Panc1 (cell line): ENCODE measurements at regions not wholly inside any gene's neighbourhood (a gene's known extent, or its start where the extent isn't known, plus 50 kb on each side); places are given as distances from the start of the nearest gene placed in this dataset.
A peak's percentile ranks its signal among the peaks of the same experiment; 100 is the strongest.

Experiments
- ATAC-seq: fragments of 200-7000 bp; cut with Tn5 transposase; 2 replicates; pipeline ENCODE4 v1.9.1; 2020; ENCODE audit warnings: mild to moderate bottlenecking, moderate library complexity
- BruUV-seq: library from RNA; stranded (reverse); fragments of 400-500 nt; replicated peaks from 2 replicates; lab custom pipeline; 2021; lab: Mats Ljungman, UMichigan
- CTCF ChIA-PET: fragments of 300-600 bp; sonication (Branson Sonifier 250); formaldehyde crosslinking; loops from one replicate; lab custom pipeline; 2022; ENCODE audit warnings: antibody characterized with exemption; lab: Charles Lee
- POLR2A ChIA-PET: fragments of 300-600 bp; sonication (Branson Sonifier 250); formaldehyde crosslinking; loops from one replicate; lab custom pipeline; 2022; ENCODE audit warnings: antibody characterized with exemption; lab: Charles Lee
- DNase-seq: peaks from one replicate; pipeline ENCODE4 v3.0.0-alpha.2; 2010; ENCODE audit warnings: low read depth, low spot score
- H3K27ac ChIP-seq: 2 replicates; pipeline ENCODE4 v1.5.1; 2011; ENCODE audit warnings: mild to moderate bottlenecking, low read length, inconsistent platforms
- H3K27me3 ChIP-seq: fragments of 200-500 bp; sonication (Bioruptor generic); 2 replicates; pipeline ENCODE4 v1.6.0; 2014; ENCODE audit warnings: low read length, inconsistent platforms; ENCODE audit not compliant: control insufficient read depth, insufficient read depth
- H3K36me3 ChIP-seq: fragments of 200-500 bp; sonication (Bioruptor generic); 2 replicates; pipeline ENCODE4 v1.5.1; 2014; ENCODE audit warnings: inconsistent platforms, mild to moderate bottlenecking, low read length, moderate library complexity; ENCODE audit not compliant: control insufficient read depth, insufficient read depth
- H3K4me1 ChIP-seq: 2 replicates; pipeline ENCODE4 v1.5.1; 2011; ENCODE audit warnings: inconsistent platforms, mild to moderate bottlenecking, low read length, moderate library complexity; ENCODE audit not compliant: control insufficient read depth, insufficient read depth
- H3K4me3 ChIP-seq, 2 experiments: 2 replicates each; pipeline ENCODE4 v1.5.1; 2011 to 2012; ENCODE audit warnings: low read depth in 2 of 2, low read length in 2 of 2, mild to moderate bottlenecking in 2 of 2, inconsistent platforms in 1 of 2, moderate library complexity in 1 of 2
- H3K9me3 ChIP-seq: fragments of 200-500 bp; sonication (Bioruptor generic); 2 replicates; pipeline ENCODE4 v1.5.1; 2014; ENCODE audit warnings: low read depth, mild to moderate bottlenecking, inconsistent platforms, low read length, moderate library complexity; ENCODE audit not compliant: control insufficient read depth, insufficient read depth
- CTCF ChIP-seq: fragments of 450-650 bp; IDR thresholded peaks from 2 replicates; pipeline ENCODE4 v1.5.1; 2017; ENCODE audit warnings: mild to moderate bottlenecking
- POLR2AphosphoS5 ChIP-seq: IDR thresholded peaks from 2 replicates; pipeline ENCODE4 v1.6.1; 2012; ENCODE audit warnings: mild to moderate bottlenecking, low read depth, low read length, moderate library complexity
- SIN3A ChIP-seq: IDR thresholded peaks from 2 replicates; pipeline ENCODE4 v1.6.1; 2012; ENCODE audit warnings: low read depth, mild to moderate bottlenecking, low read length, moderate library complexity, borderline replicate concordance; ENCODE audit not compliant: insufficient read depth
- TCF7L2 ChIP-seq: IDR thresholded peaks from 2 replicates; pipeline ENCODE4 v1.6.1; 2011; ENCODE audit warnings: mild to moderate bottlenecking, low read depth, low read length, inconsistent platforms
- in situ Hi-C: cut with HindIII; loops from 2 replicates; pipeline ENCODE4 v1.10.0; 2016; ENCODE audit warnings: low sequenced_read_pairs, low pct_unique_long_range_greater_than_20kb
- intact Hi-C: fragments of 100-400 bp; cut with micrococcal nuclease; formaldehyde crosslinking; loops from one replicate; pipeline ENCODE4 v1.10.0; 2022; ENCODE audit not compliant: unreplicated experiment
- TF ChIP-seq, protein P1 (sequence below), 2 experiments: IDR thresholded peaks; 2 replicates each; pipeline ENCODE4 v1.6.1; 2011 to 2012; ENCODE audit warnings: low read depth in 2 of 2, control low read depth in 1 of 2, low read length in 1 of 2, mild to moderate bottlenecking in 1 of 2, moderate library complexity in 1 of 2; ENCODE audit not compliant: insufficient read depth in 1 of 2

- intact Hi-C loops: loop anchor here (5.0 to 10.0 kb wide), 2 partner anchors 236 to 344 kb away; no protein-coding TSS in a partner anchor
- ATAC-seq (no peak), DNase-seq (no peak)
- BruUV-seq: no TSS peak
- no peaks in the 10 kb centered on the region for H3K36me3 ChIP-seq
- CTCF ChIA-PET: no interaction called here
- no peak overlapping the region for H3K4me3 ChIP-seq
- no peak overlapping the region for H3K27ac ChIP-seq
- H3K9me3 ChIP-seq: no peaks in the 10 kb centered on the region
- in situ Hi-C loops: loop anchor here (25.0 kb wide), 1 partner anchor 321 kb away; no protein-coding TSS in a partner anchor
- no peaks in the 10 kb centered on the region for H3K4me1 ChIP-seq
- no peaks in the 10 kb centered on the region for H3K27me3 ChIP-seq
- POLR2A ChIA-PET: no interaction called here
- TF ChIP-seq, protein P1, sequence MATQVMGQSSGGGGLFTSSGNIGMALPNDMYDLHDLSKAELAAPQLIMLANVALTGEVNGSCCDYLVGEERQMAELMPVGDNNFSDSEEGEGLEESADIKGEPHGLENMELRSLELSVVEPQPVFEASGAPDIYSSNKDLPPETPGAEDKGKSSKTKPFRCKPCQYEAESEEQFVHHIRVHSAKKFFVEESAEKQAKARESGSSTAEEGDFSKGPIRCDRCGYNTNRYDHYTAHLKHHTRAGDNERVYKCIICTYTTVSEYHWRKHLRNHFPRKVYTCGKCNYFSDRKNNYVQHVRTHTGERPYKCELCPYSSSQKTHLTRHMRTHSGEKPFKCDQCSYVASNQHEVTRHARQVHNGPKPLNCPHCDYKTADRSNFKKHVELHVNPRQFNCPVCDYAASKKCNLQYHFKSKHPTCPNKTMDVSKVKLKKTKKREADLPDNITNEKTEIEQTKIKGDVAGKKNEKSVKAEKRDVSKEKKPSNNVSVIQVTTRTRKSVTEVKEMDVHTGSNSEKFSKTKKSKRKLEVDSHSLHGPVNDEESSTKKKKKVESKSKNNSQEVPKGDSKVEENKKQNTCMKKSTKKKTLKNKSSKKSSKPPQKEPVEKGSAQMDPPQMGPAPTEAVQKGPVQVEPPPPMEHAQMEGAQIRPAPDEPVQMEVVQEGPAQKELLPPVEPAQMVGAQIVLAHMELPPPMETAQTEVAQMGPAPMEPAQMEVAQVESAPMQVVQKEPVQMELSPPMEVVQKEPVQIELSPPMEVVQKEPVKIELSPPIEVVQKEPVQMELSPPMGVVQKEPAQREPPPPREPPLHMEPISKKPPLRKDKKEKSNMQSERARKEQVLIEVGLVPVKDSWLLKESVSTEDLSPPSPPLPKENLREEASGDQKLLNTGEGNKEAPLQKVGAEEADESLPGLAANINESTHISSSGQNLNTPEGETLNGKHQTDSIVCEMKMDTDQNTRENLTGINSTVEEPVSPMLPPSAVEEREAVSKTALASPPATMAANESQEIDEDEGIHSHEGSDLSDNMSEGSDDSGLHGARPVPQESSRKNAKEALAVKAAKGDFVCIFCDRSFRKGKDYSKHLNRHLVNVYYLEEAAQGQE (IDR thresholded peaks at IDR 0.05; ENCODE audit: insufficient read depth in 1 of 2, low read depth in 2 of 2, low read length in 1 of 2): no peak
- no peak for TF ChIP-seq SIN3A
- no peak for TF ChIP-seq TCF7L2
- no peak for TF ChIP-seq CTCF
- no peak for TF ChIP-seq POLR2AphosphoS5
Observed at GRCh38 chr13:62358646-62358932, 942.9 kb upstream of the PCDH20 start.

- no peak overlapping the region for H3K4me3 ChIP-seq
- H3K36me3 ChIP-seq: no peaks in the 10 kb centered on the region
- intact Hi-C loops (loop anchor here (2.0 to 10.0 kb wide), 3 partner anchors 37 to 343 kb away; no protein-coding TSS in a partner anchor), in situ Hi-C loops (loop anchor here (25.0 kb wide), 1 partner anchor 321 kb away; no protein-coding TSS in a partner anchor)
- peak; percentile 77; the same call in 1 of the 2 replicates for ATAC-seq
- no peak overlapping the region for H3K27ac ChIP-seq
- peak; percentile 62 for TF ChIP-seq CTCF
- TF ChIP-seq TCF7L2: no peak
- BruUV-seq: no TSS peak
- ChIA-PET CTCF (interaction anchor here (0.7 kb wide), 1 partner anchor 38 kb away, joined by 7 read pairs; no protein-coding TSS in a partner anchor), POLR2A (no interaction called here)
- no peaks in the 10 kb centered on the region for H3K4me1 ChIP-seq
- no peaks in the 10 kb centered on the region for H3K27me3 ChIP-seq
- no peaks in the 10 kb centered on the region for H3K9me3 ChIP-seq
- peak; percentile 32 for DNase-seq
Observed at GRCh38 chr13:62357887-62358645, 942.4 kb upstream of the PCDH20 start.
